HG03565 (cell line): ENCODE measurements at regions not wholly inside any gene's neighbourhood (a gene's known extent, or its start where the extent isn't known, plus 50 kb on each side); places are given as distances from the start of the nearest gene placed in this dataset.
A peak's percentile ranks its signal among the peaks of the same experiment; 100 is the strongest.

ENCODE experiments used
- ATAC-seq: cut with Tn5 transposase; IDR thresholded peaks from one replicate; pipeline ENCODE4 v1.9.1; 2021; ENCODE audit warnings: mild to moderate bottlenecking, moderate library complexity; ENCODE audit not compliant: unreplicated experiment

DNA sequence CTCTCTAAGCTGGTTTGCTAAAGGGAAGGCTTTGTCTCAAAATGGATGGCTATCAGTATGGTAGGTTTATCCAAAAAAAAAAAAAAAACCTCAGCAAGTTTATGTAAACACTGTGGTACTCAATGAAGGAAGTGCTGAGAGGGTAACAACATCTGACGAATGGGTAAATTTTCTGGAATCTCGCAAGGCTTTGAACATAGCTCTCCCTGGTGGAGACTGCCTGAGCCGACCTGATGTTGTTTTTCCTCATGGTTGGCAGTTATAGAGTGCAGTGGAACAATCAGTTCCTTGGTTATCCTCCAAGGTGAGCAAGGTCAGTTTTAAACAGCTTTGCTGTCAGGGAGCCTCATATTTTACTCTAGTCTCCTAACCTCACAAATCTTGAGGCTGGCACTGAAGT lies 94.6 kb downstream of the ZPLD1 start:
- ATAC-seq = no peak

GRCh38 chr3:102530415-102531181 lies 95.8 kb downstream of the ZPLD1 start:
- no peak for ATAC-seq

- ATAC-seq = no peak
Observed at GRCh38 chr3:102531686-102532085, 96.9 kb downstream of the ZPLD1 start.

DNA sequence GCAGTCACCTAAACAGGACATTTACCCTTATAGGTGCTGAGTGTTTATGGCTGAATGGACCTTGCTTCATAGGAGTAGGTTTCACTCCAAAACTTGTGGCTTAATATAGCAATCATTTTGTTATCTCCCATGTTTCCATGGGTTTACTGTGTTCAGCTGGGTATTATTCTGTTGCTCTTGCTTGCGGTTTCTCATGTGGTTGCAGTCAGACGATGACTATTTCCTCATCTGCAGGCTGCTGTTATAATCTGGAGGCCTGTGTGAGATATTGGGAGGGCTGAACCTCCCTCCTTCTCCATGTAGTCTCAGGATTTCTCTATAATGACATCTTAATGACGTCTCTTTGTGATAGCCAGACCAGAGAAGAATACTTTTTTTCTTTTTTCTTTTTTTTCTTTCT lies 98.1 kb downstream of the ZPLD1 start:
- peak; percentile 48 for ATAC-seq

DNA sequence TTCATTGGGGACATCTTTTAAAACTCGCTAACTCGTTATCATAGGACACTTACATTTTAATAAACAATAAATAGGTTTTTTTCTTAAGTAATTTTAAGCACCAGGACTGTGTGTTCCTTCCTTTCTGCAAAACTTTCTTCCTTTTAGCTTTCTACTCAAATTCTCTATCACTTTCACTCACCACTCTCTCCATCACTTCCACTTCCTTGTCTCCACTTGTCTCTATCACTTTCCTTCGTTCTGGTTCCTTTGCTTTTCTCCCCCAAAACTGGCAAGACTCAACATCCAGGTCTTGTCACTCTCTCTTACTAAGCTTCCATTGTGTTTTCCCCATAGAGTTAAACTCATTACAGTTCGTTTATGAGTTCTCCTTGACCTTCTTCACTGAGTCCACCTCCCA lies 99.0 kb downstream of the ZPLD1 start:
- no peak for ATAC-seq

- ATAC-seq = peak; percentile 61
Observed at GRCh38 chr3:102536456-102536855, 101.6 kb downstream of the ZPLD1 start.

DNA sequence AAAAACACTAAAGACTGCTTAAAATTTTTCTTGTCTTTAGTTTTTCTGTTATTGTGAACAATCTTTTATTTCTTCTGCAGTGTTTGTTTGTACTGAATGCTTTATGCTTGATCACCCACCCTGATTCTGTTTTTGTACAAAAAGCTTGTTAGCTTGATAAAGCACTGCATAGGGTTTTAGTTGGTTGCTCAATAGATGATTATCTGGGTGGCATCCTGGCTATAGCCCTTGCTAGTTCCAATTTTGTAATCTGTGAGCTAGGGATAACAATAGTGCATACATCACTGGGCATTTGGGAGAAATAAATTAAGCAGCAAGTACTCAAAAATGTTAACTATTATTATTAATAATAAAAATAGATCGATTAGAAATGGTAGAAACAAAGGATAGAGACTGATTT lies 102.3 kb downstream of the ZPLD1 start:
- no peak for ATAC-seq

- no peak for ATAC-seq
Observed at GRCh38 chr3:102544741-102545140, 109.9 kb downstream of the ZPLD1 start.

GRCh38 chr3:102545276-102545675 lies 110.5 kb downstream of the ZPLD1 start:
- ATAC-seq = no peak

GRCh38 chr3:102553876-102554275 lies 119.1 kb downstream of the ZPLD1 start:
- no peak for ATAC-seq

- no peak for ATAC-seq
Observed at GRCh38 chr3:102570511-102570910, 135.7 kb downstream of the ZPLD1 start.

GRCh38 chr3:102571006-102571405 lies 136.2 kb downstream of the ZPLD1 start:
- no peak for ATAC-seq

- no peak for ATAC-seq
Observed at GRCh38 chr3:102571720-102572384, 137.0 kb downstream of the ZPLD1 start.

DNA sequence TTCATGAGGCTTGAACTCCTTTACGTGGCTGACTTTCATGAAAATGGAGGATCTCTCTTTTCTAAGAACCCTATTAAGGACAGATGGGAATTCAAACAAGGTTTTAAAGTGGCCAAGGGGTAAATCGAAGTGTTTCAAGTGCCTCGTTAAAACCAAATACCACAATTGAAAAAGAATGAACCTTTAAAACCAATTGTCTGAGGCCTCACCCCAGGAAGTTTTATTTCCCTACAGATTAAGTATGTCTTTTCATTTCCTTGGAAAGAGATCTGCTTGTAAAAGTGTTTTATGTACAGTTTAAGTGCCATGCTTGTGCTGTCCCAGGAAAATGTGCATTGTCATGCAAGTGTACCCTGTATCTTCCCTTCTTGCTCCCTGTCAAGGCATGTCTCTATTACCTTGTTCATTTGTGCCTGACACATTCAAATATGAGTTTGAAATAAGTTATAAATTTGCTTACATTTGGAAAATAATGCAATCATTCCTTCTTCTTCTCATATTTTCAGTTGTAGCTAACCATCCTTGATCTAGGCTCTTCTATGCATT lies 138.7 kb downstream of the ZPLD1 start:
- no peak for ATAC-seq

GRCh38 chr3:102574355-102574754 lies 139.5 kb downstream of the ZPLD1 start:
- no peak for ATAC-seq

- ATAC-seq = no peak
Observed at GRCh38 chr3:102576651-102577050, 141.8 kb downstream of the ZPLD1 start.

DNA sequence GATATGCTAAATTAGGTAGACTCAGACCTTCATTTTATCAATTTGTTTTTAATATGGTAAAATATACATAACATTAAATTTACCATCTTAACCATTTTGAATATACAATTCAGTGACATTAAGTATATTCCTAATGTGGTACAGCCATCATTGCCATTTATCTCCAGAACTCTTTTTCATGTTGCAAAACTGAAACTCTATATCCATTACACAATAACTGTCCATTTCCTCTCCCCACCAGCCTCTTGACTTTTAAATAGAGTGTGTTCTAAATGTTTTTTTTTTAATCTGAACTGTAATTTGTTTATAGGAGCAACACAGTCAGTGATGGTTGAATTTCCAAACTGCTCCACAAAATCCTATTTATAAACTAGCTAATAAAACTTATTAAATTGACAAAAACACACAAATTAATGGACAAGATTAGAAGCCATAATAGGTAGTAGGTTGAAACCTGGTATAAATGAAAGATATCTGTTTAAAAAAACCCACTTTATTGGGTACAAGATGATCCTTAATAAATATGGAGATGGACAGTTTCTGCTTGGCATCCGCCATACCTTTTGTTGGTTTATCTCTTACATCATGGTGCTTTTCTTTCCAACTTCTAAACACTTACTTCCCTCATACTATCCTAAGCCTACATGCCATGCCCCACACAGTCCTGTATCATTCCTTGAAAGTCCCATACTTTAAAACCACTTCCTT lies 142.4 kb downstream of the ZPLD1 start:
- ATAC-seq = no peak

- no peak for ATAC-seq
Observed at GRCh38 chr3:102580760-102581159, 145.9 kb downstream of the ZPLD1 start.

GRCh38 chr3:102586485-102586884 lies 151.7 kb downstream of the ZPLD1 start:
- no peak for ATAC-seq

DNA sequence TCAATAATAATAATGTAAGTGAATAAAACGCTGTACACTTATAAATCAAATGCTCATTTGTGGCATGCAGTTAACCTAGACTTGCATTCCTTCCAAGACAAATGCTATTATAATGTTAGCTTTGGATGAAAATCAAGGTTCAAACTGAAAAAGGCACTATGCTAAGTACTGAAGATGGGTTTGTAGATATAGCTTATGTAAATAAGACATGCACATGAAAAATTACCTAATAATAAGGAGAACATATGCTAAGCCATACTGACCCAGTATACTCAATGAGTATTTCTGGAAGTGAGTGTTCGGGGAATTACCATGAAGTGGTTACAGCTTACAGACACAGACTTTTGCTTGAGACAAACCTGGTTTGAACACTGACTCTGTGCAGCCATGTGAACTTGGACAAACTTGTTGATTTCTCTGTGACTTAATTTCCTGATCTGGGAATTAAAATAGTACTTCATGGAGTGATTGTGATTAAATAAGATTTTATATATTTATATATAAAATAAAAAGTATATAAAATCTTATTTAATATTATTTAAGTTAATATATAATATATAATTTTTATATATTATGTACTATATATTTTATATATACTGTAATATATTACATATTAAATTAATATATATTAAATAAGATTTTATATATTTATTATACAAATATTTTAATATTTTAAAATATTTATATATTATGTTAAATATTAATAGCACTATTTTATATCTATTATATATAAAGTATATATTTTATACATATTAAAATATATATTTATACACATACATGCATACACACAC lies 159.2 kb downstream of the ZPLD1 start:
- peak; percentile 79 for ATAC-seq

DNA sequence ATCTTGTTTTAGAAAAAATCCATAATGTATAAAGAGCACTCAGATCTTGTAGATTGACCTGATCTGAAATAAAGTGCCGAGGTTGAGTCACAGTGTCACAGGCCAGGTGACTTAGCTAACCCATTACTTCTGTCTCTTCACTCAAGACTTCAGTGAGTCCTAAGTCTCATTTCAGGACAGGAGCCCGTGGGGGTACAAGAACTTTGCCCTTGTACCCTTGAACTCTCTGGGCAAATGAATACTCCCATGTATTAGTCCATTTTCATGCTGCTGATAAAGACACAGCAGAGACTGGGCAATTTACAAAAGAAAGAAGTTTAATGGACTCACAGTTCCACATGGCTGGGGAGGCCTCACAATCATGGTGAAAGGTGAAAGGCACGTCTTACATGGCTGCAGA lies 160.2 kb downstream of the ZPLD1 start:
- ATAC-seq = no peak
